ENCODE measurements at regions not wholly inside any gene's neighbourhood (a gene's known extent, or its start where the extent isn't known, plus 50 kb on each side); places are given as distances from the start of the nearest gene placed in this dataset.

DNA sequence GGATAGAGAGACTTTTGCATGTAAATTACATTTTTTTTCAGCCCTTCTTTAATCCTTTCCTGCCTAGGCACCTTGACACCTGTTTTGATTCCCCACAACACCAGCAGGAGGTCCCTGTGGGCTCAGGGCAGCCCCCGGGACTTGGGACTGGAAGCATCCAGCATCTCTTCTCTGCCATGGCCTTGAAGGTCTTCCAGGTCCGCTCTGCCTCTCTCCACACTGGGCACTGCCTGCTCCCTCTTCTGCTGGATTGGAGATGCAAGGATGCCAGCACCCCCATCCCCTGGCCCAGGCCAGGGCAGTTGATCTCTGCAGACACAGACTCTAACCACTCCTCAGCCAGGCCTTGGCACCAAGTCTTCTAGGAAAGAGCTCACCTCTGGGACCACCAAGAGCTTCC lies 134.5 kb upstream of the C14orf180 start:
- ChIA-PET POLR2A (no interaction called here), CTCF (no interaction called here)
- TF ChIP-seq, protein P1, sequence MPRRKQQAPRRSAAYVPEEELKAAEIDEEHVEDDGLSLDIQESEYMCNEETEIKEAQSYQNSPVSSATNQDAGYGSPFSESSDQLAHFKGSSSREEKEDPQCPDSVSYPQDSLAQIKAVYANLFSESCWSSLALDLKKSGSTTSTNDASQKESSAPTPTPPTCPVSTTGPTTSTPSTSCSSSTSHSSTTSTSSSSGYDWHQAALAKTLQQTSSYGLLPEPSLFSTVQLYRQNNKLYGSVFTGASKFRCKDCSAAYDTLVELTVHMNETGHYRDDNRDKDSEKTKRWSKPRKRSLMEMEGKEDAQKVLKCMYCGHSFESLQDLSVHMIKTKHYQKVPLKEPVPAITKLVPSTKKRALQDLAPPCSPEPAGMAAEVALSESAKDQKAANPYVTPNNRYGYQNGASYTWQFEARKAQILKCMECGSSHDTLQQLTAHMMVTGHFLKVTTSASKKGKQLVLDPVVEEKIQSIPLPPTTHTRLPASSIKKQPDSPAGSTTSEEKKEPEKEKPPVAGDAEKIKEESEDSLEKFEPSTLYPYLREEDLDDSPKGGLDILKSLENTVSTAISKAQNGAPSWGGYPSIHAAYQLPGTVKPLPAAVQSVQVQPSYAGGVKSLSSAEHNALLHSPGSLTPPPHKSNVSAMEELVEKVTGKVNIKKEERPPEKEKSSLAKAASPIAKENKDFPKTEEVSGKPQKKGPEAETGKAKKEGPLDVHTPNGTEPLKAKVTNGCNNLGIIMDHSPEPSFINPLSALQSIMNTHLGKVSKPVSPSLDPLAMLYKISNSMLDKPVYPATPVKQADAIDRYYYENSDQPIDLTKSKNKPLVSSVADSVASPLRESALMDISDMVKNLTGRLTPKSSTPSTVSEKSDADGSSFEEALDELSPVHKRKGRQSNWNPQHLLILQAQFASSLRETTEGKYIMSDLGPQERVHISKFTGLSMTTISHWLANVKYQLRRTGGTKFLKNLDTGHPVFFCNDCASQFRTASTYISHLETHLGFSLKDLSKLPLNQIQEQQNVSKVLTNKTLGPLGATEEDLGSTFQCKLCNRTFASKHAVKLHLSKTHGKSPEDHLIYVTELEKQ (tag by site-specific recombination; IDR thresholded peaks at IDR 0.05; ENCODE audit: borderline replicate concordance) = no peak
- Histone ChIP-seq H3K36me3 (ENCODE audit: control insufficient read depth in 2 of 2, insufficient read depth in 1 of 2, low read length in 2 of 2) (no peaks in the 10 kb centered on the region), H3K9me3 (ENCODE audit: control insufficient read depth, insufficient read depth, low read depth, low read length) (no peaks in the 10 kb centered on the region), H3K27ac (ENCODE audit: extremely low read depth, low read depth, low read length) (no peak overlapping the region), H3K4me1 (ENCODE audit: control insufficient read depth, insufficient read depth, low read length) (no peaks in the 10 kb centered on the region), H3K4me3 (ENCODE audit: low read depth, low read length) (no peak overlapping the region)

DNA sequence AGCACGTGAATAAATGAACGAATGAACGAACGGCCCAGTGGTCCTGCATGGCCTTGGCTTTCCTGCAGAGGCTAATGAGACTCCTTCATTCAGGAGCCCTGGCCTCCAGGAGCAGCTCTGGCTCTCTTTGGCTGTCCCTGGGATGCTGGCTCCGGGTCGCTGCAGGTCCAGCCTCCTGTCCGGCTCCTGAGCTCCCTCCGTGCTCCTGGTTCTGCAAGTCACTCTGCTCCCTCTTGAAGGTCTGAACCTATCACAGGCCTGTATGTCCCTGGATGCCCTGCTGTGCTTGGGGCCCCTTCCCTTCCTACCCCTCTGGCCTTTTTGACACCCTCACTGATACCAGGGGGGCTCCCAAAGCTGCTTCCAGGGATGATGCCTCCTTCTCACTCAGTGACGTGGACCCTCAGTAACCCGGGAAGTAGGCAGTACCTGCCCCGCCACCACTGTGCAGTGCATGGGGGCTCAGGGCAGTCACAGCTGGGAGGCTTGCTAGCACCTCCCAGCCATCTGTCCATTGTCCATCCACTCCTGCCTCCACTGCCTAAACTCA lies 133.7 kb upstream of the C14orf180 start:
- POLR2A ChIA-PET = no interaction called here
- TF ChIP-seq ZFP37 (tag by site-specific recombination; IDR thresholded peaks at IDR 0.05) = no peak

DNA sequence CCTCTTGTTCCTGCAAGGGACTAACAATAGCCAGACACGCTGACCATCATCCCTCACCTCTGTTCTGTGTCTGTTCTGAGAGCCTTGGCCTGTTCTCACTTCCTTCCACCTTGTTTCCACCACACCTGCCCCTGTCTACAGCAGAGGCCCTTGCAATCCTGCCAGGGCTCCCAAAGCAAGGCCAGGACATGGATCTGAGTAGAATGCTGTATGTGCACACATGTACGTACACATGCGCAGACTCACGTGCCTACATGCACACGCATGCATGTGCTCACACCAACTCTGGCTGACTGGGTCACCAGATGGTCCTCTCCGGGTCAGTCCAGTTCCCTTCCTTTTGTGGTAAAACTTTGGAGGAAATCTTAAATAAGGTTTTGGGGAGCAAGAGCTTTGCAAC lies 133.0 kb upstream of the C14orf180 start:
- ChIA-PET POLR2A (no interaction called here), CTCF (interaction anchor here (0.6 kb wide), 1 partner anchor 1391 kb away, joined by 3 read pairs; no protein-coding TSS in a partner anchor)
- H3K27ac ChIP-seq (ENCODE audit: extremely low read depth, low read depth, low read length) = no peak overlapping the region
- no peaks in the 10 kb centered on the region for H3K4me1 ChIP-seq (ENCODE audit: control insufficient read depth, insufficient read depth, low read length)
- no peak for TF ChIP-seq ZNF19 (tag by site-specific recombination; IDR thresholded peaks at IDR 0.05; ENCODE audit: low read depth)
- no peaks in the 10 kb centered on the region for H3K9me3 ChIP-seq (ENCODE audit: control insufficient read depth, insufficient read depth, low read depth, low read length)
- no peak overlapping the region for H3K4me3 ChIP-seq (ENCODE audit: low read depth, low read length)
- H3K36me3 ChIP-seq (ENCODE audit: control insufficient read depth in 2 of 2, insufficient read depth in 1 of 2, low read length in 2 of 2) = no peaks in the 10 kb centered on the region

More for the DNA sequence above, 133.7 kb upstream of the C14orf180 start:
- Histone ChIP-seq H3K27ac (ENCODE audit: extremely low read depth, low read depth, low read length) (no peak overlapping the region), H3K36me3 (ENCODE audit: control insufficient read depth in 2 of 2, insufficient read depth in 1 of 2, low read length in 2 of 2) (no peaks in the 10 kb centered on the region), H3K4me3 (ENCODE audit: low read depth, low read length) (no peak overlapping the region), H3K4me1 (ENCODE audit: control insufficient read depth, insufficient read depth, low read length) (no peaks in the 10 kb centered on the region), H3K9me3 (ENCODE audit: control insufficient read depth, insufficient read depth, low read depth, low read length) (no peaks in the 10 kb centered on the region)
- CTCF ChIA-PET = no interaction called here

DNA sequence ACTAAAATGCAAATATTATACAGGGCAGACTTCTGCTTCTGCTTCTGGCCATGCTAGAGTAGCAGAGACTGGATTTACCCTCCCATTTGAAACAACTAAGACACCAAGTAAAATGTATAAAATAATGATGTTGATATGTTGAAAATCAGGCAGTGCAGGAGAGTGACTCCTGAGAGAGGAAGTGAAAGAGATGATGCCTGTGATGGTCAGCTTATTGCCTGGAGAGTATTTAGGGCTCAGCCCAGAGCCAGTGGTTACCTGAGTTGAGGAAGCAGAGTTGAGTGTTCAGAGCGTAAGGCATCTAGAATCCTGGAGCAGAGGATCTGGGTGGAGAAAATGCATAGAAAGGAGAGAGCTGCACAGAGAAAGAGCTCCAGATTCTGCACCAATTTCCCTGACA lies 131.8 kb upstream of the C14orf180 start:
- Histone ChIP-seq H3K9me3 (ENCODE audit: control insufficient read depth, insufficient read depth, low read depth, low read length) (no peaks in the 10 kb centered on the region), H3K36me3 (ENCODE audit: control insufficient read depth in 2 of 2, insufficient read depth in 1 of 2, low read length in 2 of 2) (no peaks in the 10 kb centered on the region), H3K27ac (ENCODE audit: extremely low read depth, low read depth, low read length) (no peak overlapping the region), H3K4me1 (ENCODE audit: control insufficient read depth, insufficient read depth, low read length) (no peaks in the 10 kb centered on the region), H3K4me3 (ENCODE audit: low read depth, low read length) (no peak overlapping the region)
- ChIA-PET POLR2A (no interaction called here), CTCF (interaction anchor here (0.6 kb wide), 1 partner anchor 318 kb away, joined by 3 read pairs; no protein-coding TSS in a partner anchor)
- TF ChIP-seq, protein P2, sequence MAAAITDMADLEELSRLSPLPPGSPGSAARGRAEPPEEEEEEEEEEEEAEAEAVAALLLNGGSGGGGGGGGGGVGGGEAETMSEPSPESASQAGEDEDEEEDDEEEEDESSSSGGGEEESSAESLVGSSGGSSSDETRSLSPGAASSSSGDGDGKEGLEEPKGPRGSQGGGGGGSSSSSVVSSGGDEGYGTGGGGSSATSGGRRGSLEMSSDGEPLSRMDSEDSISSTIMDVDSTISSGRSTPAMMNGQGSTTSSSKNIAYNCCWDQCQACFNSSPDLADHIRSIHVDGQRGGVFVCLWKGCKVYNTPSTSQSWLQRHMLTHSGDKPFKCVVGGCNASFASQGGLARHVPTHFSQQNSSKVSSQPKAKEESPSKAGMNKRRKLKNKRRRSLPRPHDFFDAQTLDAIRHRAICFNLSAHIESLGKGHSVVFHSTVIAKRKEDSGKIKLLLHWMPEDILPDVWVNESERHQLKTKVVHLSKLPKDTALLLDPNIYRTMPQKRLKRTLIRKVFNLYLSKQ (tag by site-specific recombination; IDR thresholded peaks at IDR 0.05; ENCODE audit: borderline replicate concordance) = no peak
- TF ChIP-seq, protein P3, sequence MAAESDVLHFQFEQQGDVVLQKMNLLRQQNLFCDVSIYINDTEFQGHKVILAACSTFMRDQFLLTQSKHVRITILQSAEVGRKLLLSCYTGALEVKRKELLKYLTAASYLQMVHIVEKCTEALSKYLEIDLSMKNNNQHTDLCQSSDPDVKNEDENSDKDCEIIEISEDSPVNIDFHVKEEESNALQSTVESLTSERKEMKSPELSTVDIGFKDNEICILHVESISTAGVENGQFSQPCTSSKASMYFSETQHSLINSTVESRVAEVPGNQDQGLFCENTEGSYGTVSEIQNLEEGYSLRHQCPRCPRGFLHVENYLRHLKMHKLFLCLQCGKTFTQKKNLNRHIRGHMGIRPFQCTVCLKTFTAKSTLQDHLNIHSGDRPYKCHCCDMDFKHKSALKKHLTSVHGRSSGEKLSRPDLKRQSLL (tag by site-specific recombination; IDR thresholded peaks at IDR 0.05) = no peak
- TF ChIP-seq, protein P4, sequence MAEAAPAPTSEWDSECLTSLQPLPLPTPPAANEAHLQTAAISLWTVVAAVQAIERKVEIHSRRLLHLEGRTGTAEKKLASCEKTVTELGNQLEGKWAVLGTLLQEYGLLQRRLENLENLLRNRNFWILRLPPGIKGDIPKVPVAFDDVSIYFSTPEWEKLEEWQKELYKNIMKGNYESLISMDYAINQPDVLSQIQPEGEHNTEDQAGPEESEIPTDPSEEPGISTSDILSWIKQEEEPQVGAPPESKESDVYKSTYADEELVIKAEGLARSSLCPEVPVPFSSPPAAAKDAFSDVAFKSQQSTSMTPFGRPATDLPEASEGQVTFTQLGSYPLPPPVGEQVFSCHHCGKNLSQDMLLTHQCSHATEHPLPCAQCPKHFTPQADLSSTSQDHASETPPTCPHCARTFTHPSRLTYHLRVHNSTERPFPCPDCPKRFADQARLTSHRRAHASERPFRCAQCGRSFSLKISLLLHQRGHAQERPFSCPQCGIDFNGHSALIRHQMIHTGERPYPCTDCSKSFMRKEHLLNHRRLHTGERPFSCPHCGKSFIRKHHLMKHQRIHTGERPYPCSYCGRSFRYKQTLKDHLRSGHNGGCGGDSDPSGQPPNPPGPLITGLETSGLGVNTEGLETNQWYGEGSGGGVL (tag by site-specific recombination; IDR thresholded peaks at IDR 0.05) = no peak
- TF ChIP-seq ZNF138 (tag by site-specific recombination; IDR thresholded peaks at IDR 0.05; ENCODE audit: borderline replicate concordance) = no peak
- no peak for TF ChIP-seq ZNF341 (tag by site-specific recombination; IDR thresholded peaks at IDR 0.05; ENCODE audit: low read depth)
- TF ChIP-seq, protein P5, sequence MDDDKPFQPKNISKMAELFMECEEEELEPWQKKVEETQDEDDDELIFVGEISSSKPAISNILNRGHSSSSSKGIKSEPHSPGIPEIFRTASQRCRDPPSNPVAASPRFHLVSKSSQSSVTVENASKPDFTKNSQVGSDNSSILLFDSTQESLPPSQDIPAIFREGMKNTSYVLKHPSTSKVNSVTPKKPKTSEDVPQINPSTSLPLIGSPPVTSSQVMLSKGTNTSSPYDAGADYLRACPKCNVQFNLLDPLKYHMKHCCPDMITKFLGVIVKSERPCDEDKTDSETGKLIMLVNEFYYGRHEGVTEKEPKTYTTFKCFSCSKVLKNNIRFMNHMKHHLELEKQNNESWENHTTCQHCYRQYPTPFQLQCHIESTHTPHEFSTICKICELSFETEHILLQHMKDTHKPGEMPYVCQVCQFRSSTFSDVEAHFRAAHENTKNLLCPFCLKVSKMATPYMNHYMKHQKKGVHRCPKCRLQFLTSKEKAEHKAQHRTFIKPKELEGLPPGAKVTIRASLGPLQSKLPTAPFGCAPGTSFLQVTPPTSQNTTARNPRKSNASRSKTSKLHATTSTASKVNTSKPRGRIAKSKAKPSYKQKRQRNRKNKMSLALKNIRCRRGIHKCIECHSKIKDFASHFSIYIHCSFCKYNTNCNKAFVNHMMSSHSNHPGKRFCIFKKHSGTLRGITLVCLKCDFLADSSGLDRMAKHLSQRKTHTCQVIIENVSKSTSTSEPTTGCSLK (tag by site-specific recombination; IDR thresholded peaks at IDR 0.05) = no peak
- no peak for TF ChIP-seq ZNF426 (tag by site-specific recombination; IDR thresholded peaks at IDR 0.05)

Data from HEK293 (cell line).